NT2/D1 (cell line): ENCODE measurements at regions not wholly inside any gene's neighbourhood (a gene's known extent, or its start where the extent isn't known, plus 50 kb on each side); places are given as distances from the start of the nearest gene placed in this dataset.

Experiments used
- SUZ12 ChIP-seq: IDR thresholded peaks from 2 replicates; pipeline ENCODE4 v1.6.1; 2011; ENCODE audit not compliant: insufficient read length, insufficient read depth; ENCODE audit errors: extremely low read depth
- YY1 ChIP-seq: IDR thresholded peaks from 2 replicates; pipeline ENCODE4 v1.6.1; 2011; ENCODE audit not compliant: insufficient read length, insufficient read depth
- ZNF274 ChIP-seq: IDR thresholded peaks from 2 replicates; pipeline ENCODE4 v1.6.1; 2011; ENCODE audit warnings: mild to moderate bottlenecking, low read depth, low read length

- no peak for TF ChIP-seq YY1
- no peak for TF ChIP-seq ZNF274
- no peak for TF ChIP-seq SUZ12
Measured at GRCh38 chr17:72334205-72334604, 213.4 kb downstream of the SOX9 start.
